Uterus (tissue), 2 donors: ENCODE measurements at regions not wholly inside any gene's neighbourhood (a gene's known extent, or its start where the extent isn't known, plus 50 kb on each side); places are given as distances from the start of the nearest gene placed in this dataset.

ENCODE experiments used
- CTCF ChIP-seq, 4 experiments: fragments of 200-600 bp in 2 of 4; fragments of 450-650 bp in 2 of 4; sonication (generic) in 2 of 4; IDR thresholded peaks; one replicate each; pipeline ENCODE4 v1.5.1; 2016 to 2019; ENCODE audit warnings: antibody characterized with exemption in 4 of 4, mild to moderate bottlenecking in 2 of 4, moderate library complexity in 1 of 4
- POLR2A ChIP-seq, 2 donors: fragments of 450-650 bp; IDR thresholded peaks; one replicate each; pipeline ENCODE4 v1.6.1; 2016; ENCODE audit warnings: antibody characterized with exemption in 2 of 2, mild to moderate bottlenecking in 1 of 2, moderate library complexity in 1 of 2

GRCh38 chr2:191738667-191739066 lies 60.7 kb downstream of the NABP1 start:
- TF ChIP-seq CTCF (IDR thresholded peaks at IDR 0.05) (no peak), POLR2A (IDR thresholded peaks at IDR 0.05) (no peak)
